ENCODE measurements at regions not wholly inside any gene's neighbourhood (a gene's known extent, or its start where the extent isn't known, plus 50 kb on each side); places are given as distances from the start of the nearest gene placed in this dataset.

- H3K4me3 ChIP-seq (ENCODE audit: control insufficient read depth, low read depth, low read length) = no peak overlapping the region
- TF ChIP-seq CTCF (conservative IDR thresholded peaks at IDR 0.05; ENCODE audit: control insufficient read depth, insufficient read depth, low read depth, low read length) = no peak
- no peak for DNase-seq (ENCODE audit: low read depth)
Measured at GRCh38 chr5:155620821-155621410, 607.4 kb downstream of the KIF4B start.

- TF ChIP-seq CTCF (conservative IDR thresholded peaks at IDR 0.05; ENCODE audit: control insufficient read depth, insufficient read depth, low read depth, low read length) = no peak
- H3K4me3 ChIP-seq (ENCODE audit: control insufficient read depth, low read depth, low read length) = no peak overlapping the region
- no peak for DNase-seq (ENCODE audit: low read depth)
Measured at GRCh38 chr5:155624597-155625241, 611.2 kb downstream of the KIF4B start.

- no peak overlapping the region for H3K4me3 ChIP-seq (ENCODE audit: control insufficient read depth, low read depth, low read length)
- no peak for DNase-seq (ENCODE audit: low read depth)
- TF ChIP-seq CTCF (conservative IDR thresholded peaks at IDR 0.05; ENCODE audit: control insufficient read depth, insufficient read depth, low read depth, low read length) = no peak
Measured at GRCh38 chr5:155625315-155625714, 611.8 kb downstream of the KIF4B start.

GRCh38 chr5:155625897-155626543, 612.5 kb downstream of the KIF4B start:
- TF ChIP-seq CTCF (conservative IDR thresholded peaks at IDR 0.05; ENCODE audit: control insufficient read depth, insufficient read depth, low read depth, low read length) = no peak
- H3K4me3 ChIP-seq (ENCODE audit: control insufficient read depth, low read depth, low read length) = no peak overlapping the region
- no peak for DNase-seq (ENCODE audit: low read depth)

- TF ChIP-seq CTCF (conservative IDR thresholded peaks at IDR 0.05; ENCODE audit: control insufficient read depth, insufficient read depth, low read depth, low read length) = no peak
- no peak for DNase-seq (ENCODE audit: low read depth)
Measured at GRCh38 chr5:155626592-155626991, 613.0 kb downstream of the KIF4B start.

GRCh38 chr5:155628346-155628745, 614.8 kb downstream of the KIF4B start:
- H3K4me3 ChIP-seq (ENCODE audit: control insufficient read depth, low read depth, low read length) = no peak overlapping the region
- TF ChIP-seq CTCF (conservative IDR thresholded peaks at IDR 0.05; ENCODE audit: control insufficient read depth, insufficient read depth, low read depth, low read length) = no peak

More at GRCh38 chr5:155626592-155626991, 613.0 kb downstream of the KIF4B start:
- no peak overlapping the region for H3K4me3 ChIP-seq (ENCODE audit: control insufficient read depth, low read depth, low read length)

More at GRCh38 chr5:155628346-155628745, 614.8 kb downstream of the KIF4B start:
- no peak for DNase-seq (ENCODE audit: low read depth)
